ENCODE measurements at regions not wholly inside any gene's neighbourhood (a gene's known extent, or its start where the extent isn't known, plus 50 kb on each side); places are given as distances from the start of the nearest gene placed in this dataset.
"Not testable (repeated sequence)": the region's sequence is repeated elsewhere in the genome, so short reads cannot be mapped to it uniquely, and the experiment has no call there.

DNA sequence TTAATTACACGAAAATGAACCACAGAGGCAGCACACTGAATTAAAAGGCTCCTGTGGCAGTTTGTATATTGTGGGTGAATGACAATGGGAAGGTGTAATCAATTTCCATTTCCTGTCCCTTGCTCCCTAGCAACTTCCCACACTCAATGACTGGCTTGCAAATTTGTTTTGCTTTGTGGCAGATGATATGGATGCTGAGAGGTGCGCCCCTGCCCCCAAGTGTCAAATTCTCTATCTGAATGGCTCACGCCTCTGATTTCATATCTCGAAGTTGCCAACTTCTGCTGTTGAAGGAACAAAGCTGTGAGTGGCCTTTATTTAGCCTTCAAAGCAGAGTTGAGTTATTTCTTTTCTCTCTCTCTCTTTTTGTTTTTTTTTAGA is 86.0 kb downstream of the FOXD2 start:
- no peak for DNase-seq

DNA sequence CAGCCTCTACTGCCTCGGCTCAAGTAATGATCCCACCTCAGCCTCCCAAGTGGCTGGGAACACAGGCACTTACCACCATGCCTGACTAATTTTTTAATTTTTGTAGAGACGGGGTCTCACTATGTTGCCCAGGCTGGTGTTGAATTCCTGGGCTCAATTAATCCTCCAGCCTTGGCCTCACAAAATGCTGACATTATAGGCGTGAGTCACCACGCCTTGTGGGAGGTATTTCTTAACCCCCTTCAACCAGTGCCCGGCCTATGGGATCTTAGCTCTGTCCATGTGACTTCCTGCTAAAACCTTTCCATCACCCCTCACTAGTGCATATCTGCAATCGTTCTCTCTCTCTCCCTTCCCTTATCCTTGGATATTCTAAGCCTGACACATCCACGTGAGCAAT is 86.4 kb downstream of the FOXD2 start:
- DNase-seq: no peak

DNA sequence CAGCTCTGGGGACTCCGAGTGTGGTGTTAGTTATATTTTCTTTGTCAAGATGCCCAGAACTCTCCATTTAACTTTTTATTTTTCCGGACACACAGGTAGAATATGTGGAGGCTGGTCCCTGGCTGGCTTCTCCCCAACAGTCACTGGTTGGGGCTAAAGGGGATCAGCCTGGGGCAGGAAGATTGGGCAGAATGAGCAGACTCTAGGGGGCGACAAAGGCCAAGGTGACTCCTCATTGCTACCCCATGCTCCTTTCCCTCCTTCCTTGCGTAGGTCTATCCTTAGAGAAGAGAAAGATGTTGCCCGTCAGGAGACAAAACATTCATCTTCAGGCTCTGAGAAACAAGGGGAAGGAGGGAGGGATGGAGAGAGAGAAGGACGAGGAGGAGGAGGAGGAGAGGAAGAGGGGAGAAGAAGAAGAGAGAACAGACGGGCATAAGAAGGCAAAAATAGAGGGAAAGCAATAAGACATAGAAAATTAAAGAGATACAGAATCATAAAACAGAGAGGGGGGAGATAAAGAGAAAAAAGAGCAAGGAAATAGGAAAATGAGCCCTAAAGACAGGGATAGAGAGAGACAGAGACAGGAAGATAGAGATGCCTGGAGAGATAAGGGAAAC is 89.9 kb downstream of the FOXD2 start:
- DNase-seq: no peak

DNA sequence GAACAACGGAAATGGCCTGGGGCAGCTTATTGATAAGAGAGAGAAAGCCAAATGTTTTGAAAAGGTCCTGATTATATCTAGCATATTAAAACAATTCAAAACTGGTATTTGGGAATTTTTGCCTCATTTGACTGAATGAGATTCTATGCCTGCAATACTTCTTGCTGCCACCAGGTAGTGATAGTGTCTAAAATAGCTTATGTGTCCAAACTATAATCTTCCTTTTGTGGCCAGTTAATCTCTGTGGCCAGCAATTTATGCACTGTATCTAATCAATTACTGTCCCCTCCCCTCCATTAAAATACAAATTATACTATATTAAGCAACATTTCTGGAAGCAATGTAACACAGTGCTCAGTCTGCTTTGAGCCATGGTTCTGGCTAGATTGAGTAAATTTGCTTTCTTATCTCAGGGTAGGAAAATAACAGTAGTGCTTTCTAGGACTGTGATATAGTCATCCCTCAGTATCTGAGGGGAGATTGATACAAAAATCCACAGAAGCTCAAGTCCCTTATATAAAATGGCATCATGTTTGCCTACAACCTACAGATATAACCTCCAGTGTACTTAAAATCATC is 91.8 kb downstream of the FOXD2 start:
- no peak for DNase-seq

DNA sequence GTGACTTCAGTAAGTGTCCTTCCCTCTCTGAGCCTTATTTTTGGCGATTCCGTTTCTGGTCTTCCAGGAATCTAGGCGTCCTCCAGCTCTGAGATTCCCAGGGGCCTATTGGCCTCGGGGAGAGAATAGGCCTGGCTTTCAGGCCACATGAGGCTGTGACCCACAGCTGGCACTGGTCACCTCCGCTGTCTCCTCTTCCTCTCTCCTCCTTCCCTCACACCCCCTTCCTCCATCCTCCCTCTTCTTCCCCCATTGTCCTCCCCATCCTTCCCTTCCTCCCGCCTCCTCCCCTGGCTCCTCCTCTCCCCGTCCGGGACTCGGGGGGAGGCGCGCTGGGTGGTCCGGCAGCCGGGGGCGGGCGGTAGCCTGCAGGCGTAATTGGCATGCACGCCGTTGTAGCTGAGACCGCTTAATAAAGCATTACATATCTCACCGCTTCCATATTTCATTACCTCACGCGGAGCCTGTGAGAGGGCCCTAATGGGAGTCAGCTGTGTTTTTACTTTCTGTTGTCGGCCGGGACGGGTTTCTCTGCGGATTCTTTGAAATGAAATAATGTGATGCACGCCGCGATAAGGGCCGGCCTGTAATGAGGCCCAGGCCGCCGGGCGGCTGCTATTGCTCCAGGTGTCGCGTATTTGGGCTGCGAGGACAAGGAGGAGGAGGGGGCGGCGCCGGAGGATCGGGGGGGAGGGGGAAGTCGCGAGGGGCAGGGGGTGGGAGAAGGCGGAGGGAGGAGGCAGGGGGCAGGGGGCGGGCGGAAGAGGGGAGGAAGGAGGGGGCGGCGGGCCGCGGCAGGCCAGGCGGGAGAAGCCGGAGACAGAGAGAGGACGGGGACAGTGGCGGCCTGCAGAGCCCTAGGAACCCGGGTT is 95.3 kb downstream of the FOXD2 start:
- no peak for DNase-seq

DNA sequence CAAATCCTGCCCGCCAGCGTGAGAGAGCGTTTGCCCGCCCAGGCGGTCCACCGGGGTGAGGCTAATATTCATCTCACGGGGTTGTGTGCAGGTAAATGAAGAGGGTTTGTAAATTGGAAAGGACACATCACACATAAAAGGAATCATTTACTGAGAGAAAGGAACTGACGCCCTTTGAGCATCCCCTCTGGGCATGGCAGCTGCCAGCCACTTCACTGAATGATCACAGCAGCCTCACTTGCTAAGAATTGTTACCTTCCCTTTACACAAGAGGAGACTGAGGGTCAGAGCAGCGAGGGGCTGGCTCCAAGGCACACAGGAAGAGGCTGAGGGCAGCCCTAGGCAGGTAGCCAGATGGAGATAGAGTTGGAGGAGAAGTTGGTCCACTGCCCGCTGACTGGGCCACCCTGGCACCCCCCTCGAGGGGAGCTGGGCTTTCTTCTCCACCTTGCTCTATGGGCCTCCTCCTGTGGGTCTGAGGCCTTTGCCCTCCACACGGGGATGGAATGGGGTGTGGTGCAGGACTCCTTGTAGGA is 96.0 kb downstream of the FOXD2 start:
- DNase-seq: no peak

DNA sequence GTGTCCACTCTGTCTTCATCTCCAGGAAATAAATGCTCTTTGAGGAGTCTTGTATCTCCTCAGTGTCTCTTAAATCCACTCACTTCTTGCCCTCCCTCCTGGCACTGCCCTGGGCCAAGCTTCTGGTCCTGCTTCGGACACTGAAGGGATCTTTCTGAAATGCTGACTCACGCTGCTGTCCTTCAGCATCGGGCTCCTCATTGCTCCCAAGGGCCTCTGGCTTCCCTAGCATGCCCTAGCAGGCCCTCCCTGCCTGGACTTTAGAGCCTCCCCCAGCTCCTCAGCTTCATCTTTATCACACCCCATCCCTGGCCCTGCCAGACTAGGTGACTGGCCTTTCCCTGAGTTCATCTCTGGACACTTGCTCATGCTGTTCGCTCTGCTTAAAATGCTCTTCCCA is 96.6 kb downstream of the FOXD2 start:
- no peak for DNase-seq

DNA sequence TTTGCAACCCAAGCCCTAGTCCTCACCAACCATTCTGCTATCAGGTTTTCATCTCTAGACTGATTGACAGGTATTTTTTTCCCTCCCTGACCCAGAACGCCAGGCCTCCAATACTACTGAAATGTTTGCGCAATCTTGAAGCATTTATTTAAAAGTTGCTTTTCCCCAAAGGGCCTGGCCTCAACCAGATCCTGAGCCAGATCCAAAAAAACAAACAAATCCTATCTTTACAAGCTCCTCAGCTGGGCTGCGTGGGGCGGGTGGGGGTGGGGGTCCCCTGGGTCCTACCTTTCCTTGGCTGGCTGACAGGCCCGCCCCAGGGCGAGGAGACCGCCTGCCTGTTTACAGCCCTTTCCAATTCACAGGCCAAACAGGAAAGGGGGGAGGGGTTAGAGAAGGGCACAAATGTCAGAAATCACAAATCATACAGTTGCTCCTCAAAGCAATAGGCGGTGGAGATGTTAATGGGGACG is 98.8 kb downstream of the FOXD2 start:
- no peak for DNase-seq

DNA sequence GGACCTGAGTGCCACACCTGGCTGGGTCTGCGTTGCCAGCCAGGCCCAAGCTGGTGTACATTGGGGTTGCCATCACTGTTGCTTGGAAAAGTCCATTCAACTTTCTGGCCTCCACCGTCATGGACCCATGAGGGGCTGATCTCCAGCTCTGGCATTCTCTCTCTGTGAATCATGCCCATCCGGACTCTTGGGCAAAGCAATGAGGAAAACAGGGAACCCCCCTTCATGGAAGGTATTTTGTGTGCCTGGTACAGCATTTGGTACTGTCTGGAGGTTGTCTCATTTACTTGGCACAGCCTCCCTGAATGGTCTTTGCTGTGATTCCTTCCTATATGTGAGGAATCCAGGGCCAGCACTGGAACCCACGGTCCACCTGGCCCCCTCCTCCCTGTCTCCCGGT is 99.4 kb downstream of the FOXD2 start:
- DNase-seq: no peak

DNA sequence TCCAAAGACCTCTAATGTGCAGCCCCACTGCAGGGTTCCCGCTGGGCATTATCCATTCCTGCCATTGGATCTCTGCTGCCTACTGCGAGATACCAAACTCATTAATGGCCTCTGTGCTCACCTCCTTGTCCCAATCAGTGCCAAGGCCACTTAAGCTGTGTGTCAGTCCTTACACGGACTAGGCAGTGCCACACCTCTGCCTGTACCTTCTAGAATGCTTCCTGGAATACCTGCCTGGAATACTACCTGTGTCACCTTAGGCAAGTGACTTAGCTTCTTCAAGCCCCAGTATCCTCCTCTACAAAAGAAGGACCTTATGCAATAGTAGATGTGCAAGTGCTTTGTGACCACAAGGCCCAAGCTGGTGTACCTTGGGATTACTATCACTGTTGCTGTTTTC is 100.1 kb downstream of the FOXD2 start:
- no peak for DNase-seq

DNA sequence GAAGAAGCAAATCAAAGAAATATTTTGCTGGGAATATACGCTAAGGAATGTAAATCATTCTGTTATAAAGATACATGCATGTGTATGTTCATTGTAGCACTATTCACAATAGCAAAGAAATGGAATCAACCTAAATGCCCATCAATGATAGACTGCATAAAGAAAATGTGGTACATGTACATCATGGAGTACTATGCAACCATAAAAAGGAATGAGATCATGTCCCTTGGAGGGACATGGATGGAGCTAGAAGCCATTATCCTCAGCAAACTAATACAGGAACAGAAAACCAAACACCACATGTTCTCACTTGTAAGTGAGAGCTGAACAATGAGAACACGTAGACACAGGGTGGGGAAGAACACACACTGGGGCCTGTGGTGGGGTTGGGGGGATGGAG is 100.7 kb downstream of the FOXD2 start:
- not testable (repeated sequence) for DNase-seq

DNA sequence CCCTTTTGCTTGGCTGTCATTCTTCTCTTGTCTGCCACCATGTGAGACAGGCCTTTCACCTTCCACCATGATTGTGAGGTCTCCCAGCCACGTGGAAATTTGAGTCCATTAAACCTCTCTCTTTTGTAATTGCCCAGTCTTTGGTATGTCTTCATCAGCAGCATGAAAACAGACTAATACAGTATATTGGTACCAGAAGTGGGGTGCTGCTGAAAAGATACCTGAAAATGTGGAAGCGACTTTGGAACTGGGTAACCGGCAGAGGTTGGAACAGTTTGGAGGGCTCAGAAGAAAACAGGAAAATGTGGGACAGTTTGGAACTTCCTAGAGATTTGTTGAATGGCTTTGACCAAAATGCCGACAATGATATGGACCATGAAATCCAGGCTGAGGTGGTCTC is 103.9 kb downstream of the FOXD2 start:
- DNase-seq: not testable (repeated sequence)

DNA sequence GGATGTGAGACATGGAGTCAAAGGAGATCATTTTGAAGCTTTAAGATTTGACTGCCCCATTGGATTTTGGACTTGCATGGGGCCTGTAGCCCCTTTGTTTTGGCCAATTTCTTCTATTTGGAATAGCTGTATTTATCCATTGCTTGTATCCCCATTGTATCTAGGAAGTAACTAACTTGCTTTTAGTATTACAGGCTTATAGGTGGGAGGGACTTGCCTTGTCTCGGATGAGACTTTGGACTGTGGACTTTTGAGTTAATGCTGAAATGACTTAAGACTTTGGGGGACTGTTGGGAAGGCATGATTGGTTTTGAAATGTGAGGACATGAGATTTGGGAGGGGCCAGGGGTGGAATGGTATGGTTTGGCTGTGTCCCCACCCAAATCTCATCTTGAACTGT is 105.2 kb downstream of the FOXD2 start:
- not testable (repeated sequence) for DNase-seq

DNA sequence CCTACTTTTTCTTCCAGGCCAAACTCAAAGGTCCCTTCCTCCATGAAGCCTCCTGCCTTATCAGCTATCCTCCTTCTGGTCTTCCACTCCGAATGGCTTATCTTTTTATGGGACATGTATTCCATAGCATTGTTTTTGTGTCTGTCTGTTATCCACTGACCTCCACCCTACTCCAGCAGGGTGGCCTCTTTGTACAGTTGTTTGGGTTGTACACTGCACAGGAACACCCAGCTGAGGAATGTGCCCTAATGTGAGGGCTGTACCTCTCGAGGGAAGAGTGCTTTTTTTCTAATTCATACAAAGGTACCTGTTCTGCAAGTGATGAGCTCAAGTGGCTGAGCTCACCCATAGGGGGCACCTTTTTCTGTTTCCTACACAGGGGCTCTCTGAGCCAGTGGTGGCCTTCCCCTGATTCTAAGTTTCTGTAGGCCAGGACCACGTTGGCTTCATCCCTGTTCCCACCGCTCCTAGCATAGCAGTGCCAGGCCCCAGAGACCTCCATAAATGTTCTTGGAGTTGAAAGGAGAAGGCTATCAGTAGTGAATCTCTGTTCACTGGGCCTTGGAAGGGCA is 108.2 kb downstream of the FOXD2 start:
- DNase-seq: no peak

DNA sequence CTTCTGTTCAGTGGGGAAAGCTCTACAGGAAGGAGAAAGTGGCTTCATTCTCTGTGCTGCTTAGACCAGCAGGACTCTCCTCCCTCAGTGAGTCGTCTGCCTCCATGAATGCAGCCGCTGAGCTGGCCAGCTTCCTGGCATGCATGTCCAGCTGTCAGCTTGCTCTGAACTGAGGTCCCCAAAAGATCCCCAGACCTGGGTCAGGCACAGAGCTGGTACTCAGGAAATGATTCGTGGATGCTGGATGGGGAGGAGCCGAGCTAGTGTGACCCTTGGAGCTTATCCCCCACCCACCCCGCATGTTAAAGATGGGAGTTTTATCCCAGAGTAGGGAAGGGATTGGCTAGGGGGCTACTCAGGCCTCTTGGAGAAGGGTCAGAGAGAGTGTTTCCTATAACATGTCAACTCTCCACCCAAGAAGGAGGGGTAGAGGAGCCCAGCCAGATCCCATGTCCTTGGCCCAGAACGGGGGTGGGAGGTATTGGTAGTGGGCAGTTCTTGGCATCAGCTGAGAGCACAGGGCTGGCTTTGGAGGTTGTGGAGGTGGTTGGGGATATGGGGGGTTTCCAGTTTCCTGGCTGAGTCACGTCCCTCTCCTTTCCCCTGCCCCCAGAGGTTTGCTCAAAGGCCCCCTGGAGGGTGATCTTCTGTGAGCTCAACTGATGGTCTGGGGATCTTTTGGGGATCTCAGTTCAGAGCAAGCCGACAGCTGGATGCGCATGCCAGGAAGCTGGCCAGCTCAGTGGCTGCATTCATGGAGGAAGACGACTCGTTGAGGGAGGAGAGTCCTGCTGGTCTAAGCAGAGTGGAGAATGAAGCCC is 110.1 kb downstream of the FOXD2 start:
- DNase-seq: no peak

DNA sequence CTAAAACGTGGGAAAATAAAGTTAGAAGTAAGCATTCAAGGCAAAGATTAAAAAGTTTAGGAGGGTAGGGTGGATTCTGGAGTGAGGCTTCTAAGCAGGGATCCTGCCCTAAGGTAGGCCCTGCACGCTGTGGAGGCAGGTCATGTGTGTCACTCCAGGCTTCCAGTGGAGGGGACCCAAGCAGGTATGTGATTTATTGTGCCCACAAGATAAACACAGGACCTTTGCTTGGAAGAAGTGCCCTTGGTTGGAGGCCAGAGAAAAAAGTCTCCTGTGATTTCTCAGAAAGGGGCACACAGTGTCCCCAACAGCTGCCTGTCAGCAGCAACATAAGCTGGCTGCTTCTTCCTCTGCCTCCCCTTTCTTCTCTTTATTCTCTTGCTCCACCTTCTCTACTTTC is 110.8 kb downstream of the FOXD2 start:
- DNase-seq: no peak

DNA sequence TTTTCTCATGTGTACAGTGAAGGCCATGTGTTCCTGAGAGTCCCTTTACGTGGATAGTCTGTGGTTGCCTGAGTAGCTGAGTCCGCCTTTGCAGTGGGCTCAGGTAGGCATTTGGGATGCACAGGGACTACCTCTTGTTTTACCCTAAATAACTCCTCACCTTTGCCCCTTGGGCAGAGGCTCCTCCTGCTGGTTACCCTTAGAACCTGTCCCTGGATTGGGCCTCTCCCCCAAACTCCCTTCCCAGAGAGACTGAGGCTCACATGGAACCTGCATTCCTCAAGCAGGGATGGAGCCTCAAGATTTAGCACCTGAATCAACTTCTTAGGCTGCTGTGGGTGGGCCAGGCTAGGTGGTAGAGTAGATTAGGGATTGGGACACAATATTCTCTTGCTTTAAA is 111.7 kb downstream of the FOXD2 start:
- DNase-seq: no peak

DNA sequence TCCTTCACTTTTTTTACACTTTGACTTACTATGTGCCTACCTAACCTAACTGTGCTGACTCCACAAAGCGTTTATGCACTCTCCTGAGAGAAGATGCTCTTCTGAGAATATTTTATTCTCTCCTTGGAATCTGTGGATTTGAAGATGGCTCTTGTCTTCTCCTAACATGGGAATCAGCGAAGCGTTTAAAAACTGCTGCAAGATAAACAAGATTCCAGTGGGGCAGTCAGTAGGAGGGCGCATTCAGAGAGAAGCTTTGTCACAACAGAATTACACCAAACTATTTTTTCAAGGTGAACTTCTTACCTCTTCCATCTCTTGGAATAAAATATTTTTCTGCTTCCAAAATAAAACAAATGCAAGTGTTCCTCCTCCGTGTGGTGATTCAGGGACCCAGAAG is 113.1 kb downstream of the FOXD2 start:
- DNase-seq: no peak

DNA sequence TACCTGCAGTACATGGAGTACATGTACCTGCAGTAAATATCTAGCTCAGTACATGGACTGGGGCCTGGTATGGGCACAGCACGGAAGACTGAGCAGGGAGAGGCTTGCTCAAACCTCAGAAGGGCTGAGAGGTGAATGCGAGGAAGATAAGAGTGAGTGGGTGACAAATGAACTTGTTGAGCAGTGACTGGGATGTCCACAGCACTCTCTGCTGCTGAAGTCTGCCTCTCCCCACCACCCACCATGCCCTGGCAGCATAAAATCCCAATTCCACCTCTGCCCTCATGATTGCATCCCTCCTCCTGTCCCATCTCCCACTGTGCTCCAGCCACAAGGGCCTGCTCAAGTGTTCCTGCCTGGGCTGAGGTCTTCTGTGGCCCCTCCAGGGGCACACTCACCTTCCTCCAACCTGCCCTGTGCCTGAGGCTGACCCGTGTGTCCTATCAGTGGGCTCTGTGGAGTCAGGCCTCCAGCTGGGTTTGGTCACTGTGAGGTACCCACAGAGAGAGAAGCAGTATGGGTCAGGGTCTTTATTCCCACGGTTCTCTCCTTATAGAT is 114.2 kb downstream of the FOXD2 start:
- no peak for DNase-seq

DNA sequence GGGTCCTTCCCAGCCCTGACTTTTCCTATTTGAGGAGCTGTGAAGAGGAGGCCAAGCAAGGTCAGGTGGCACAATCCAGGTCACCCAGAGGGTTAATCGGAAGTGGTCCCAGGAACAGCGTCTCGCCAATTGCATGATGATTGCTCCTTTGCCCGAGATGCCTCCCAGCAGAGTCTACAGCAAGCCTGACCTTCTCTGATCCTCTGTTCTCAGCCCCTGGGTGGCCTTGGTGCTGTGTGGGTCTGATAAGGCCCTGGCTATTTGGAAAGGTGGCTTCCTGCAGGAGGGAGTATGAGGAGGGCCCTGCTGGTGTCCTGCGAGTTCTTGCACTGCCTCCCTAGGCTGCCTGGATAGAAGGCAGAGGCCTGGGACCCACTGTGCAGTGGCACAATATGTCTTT is 116.2 kb downstream of the FOXD2 start:
- no peak for DNase-seq

DNA sequence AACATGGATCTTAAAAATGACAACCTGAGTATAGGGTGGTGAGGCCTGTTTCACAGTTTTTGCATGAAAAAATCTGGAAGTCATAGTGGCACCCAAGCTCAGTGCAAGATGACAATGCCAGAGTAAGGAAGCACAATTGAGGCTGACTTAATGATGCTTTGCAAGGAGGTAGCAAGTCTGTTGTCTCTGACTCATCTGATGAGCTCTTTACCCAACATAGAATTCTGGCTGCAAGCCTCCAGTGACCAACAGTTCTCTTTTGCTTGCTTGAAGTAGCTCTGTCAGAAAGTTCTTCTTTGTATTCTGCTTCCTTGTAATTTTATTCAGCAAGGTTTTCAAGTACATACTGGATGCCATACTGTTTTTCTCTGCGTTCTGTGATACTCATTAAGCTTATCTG is 117.1 kb downstream of the FOXD2 start:
- no peak for DNase-seq

DNA sequence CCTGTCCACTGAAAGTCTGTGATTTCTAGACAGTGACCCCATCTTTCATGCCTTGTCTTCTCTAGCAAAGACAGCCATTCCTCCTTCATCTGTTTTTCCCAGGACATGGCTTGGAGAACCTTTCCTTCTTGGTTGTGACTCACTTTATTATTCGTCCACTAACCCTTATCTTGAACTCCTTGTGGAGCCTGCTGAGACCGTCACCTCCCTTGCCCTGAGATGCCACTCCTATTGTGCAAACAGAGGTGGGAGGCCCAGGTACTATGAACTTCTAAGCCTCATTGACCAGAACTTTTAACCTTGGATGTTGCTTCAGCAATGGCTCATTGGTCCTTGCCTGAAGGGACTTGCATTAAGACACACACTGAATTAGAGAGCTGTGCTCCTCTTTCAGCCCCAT is 117.5 kb downstream of the FOXD2 start:
- no peak for DNase-seq

Data from CD4-positive, alpha-beta T cell treated with Interleukin-15 for 1 hour (primary cell).